T-cell (primary cell): ENCODE measurements at regions not wholly inside any gene's neighbourhood (a gene's known extent, or its start where the extent isn't known, plus 50 kb on each side); places are given as distances from the start of the nearest gene placed in this dataset.
"Not testable (repeated sequence)": the region's sequence is repeated elsewhere in the genome, so short reads cannot be mapped to it uniquely, and the experiment has no call there.

Experiments used
- ATAC-seq, 4 experiments: fragments of 200-7000 bp in 3 of 4; fragments of 150-1000 bp in 1 of 4; cut with Tn5 transposase; replicated peaks in 1 of 4; 1 replicate in 3 of 4; 2 replicates in 1 of 4; pipeline ENCODE4 v1.10.0; 2021; ENCODE audit warnings: moderate library complexity in 3 of 4, mild to moderate bottlenecking in 2 of 4, moderate number of reproducible peaks in 1 of 4
- CTCF ChIA-PET, 2 donors: fragments of 300-600 bp; sonication (Branson Sonifier 250); formaldehyde crosslinking; loops; one replicate each; lab custom pipeline; 2022; ENCODE audit warnings: antibody characterized with exemption in 2 of 2; lab: Charles Lee
- POLR2A ChIA-PET, 2 donors: fragments of 300-600 bp; sonication (Branson Sonifier 250); formaldehyde crosslinking; loops; one replicate each; lab custom pipeline; 2022; ENCODE audit warnings: antibody characterized with exemption in 2 of 2; lab: Charles Lee
- DNase-seq, 35 experiments: peaks; one replicate each; pipeline versions ENCODE4 v3.0.0 to v3.0.0-alpha.2; 2013 to 2023
- H3K27ac ChIP-seq: one replicate; pipeline ENCODE4 v1.5.1; 2013; ENCODE audit warnings: low read length
- H3K27me3 ChIP-seq, 2 experiments: replicated peaks in 1 of 2; 1 replicate in 1 of 2; 2 replicates in 1 of 2; pipeline versions ENCODE4 v1.6.1 to v1.7.0; 2013; ENCODE audit warnings: low read length in 1 of 2, mixed read lengths in 1 of 2; ENCODE audit not compliant: control insufficient read depth in 2 of 2, insufficient read depth in 2 of 2; ENCODE audit errors: extremely low read depth in 1 of 2
- H3K36me3 ChIP-seq, 2 donors: 1 replicate in 1 of 2; 2 replicates in 1 of 2; pipeline versions ENCODE4 v1.6.1 to v1.7.0; 2013; ENCODE audit warnings: low read length in 1 of 2; ENCODE audit not compliant: control insufficient read depth in 2 of 2, insufficient read depth in 1 of 2; ENCODE audit errors: extremely low read depth in 1 of 2
- H3K4me1 ChIP-seq, 2 experiments: 1 replicate in 1 of 2; 2 replicates in 1 of 2; pipeline versions ENCODE4 v1.6.1 to v1.7.0; 2013; ENCODE audit warnings: low read length in 2 of 2, mixed read lengths in 1 of 2; ENCODE audit not compliant: insufficient read depth in 2 of 2, control insufficient read depth in 1 of 2; ENCODE audit errors: extremely low read depth in 1 of 2
- H3K4me3 ChIP-seq, 2 donors: 1 replicate in 1 of 2; 2 replicates in 1 of 2; pipeline versions ENCODE4 v1.5.1 to v1.7.0; 2013; ENCODE audit warnings: mild to moderate bottlenecking in 2 of 2, low read length in 1 of 2, moderate library complexity in 1 of 2; ENCODE audit not compliant: control insufficient read depth in 1 of 2; ENCODE audit errors: extremely low read depth in 1 of 2
- H3K9me3 ChIP-seq: 2 replicates; pipeline ENCODE4 v1.7.0; 2013
- H3K27ac Mint-ChIP-seq, 2 donors: one replicate each; pipeline ENCODE4 v1.8.0; 2020 to 2021; ENCODE audit warnings: mild to moderate bottlenecking in 2 of 2, mixed read lengths in 2 of 2
- H3K27me3 Mint-ChIP-seq, 2 donors: one replicate each; pipeline ENCODE4 v1.8.0; 2021 to 2022; ENCODE audit warnings: mixed read lengths in 2 of 2
- H3K36me3 Mint-ChIP-seq: one replicate; pipeline ENCODE4 v1.8.0; 2021; ENCODE audit warnings: mixed read lengths
- H3K4me1 Mint-ChIP-seq, 3 donors: one replicate each; pipeline ENCODE4 v1.8.0; 2020 to 2022; ENCODE audit warnings: mixed read lengths in 3 of 3, mild to moderate bottlenecking in 1 of 3
- H3K4me3 Mint-ChIP-seq, 3 donors: one replicate each; pipeline ENCODE4 v1.8.0; 2020 to 2022; ENCODE audit warnings: mild to moderate bottlenecking in 3 of 3, mixed read lengths in 3 of 3, moderate library complexity in 3 of 3
- H3K9me3 Mint-ChIP-seq, 3 donors: one replicate each; pipeline ENCODE4 v1.8.0; 2020 to 2022; ENCODE audit warnings: mixed read lengths in 3 of 3
- WGBS: methylation state at CpG from one replicate; pipeline ENCODE4 v1.1.5; 2013; ENCODE audit warnings: missing lambda C conversion rate; ENCODE audit not compliant: insufficient coverage; 5-methylcytosine and 5-hydroxymethylcytosine counted together

DNA sequence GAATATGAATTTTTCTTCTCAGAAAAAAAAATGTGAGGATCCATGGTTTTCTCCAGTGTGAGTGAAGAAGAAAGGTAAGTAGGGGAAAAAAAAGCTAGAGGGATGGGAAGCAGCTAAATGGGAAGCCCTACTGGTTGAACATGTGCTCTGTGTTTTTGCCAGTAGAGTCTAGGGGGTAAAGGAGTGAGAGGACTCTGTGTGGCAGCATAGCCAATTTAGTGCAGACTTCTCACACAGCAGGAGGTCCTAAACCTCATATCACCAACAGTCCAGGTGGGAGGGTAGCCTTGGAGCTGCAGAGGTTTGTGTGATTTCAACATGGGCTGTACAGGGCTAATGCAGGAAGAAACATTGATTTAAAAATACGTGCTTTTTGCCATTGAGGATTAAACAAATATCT lies 334.5 kb upstream of the SPHKAP start:
- H3K36me3 Mint-ChIP-seq = no peaks in the 10 kb centered on the region
- ATAC-seq = no peak
- no CpG with 5 or more reads among the region's 1 CpG for WGBS

DNA sequence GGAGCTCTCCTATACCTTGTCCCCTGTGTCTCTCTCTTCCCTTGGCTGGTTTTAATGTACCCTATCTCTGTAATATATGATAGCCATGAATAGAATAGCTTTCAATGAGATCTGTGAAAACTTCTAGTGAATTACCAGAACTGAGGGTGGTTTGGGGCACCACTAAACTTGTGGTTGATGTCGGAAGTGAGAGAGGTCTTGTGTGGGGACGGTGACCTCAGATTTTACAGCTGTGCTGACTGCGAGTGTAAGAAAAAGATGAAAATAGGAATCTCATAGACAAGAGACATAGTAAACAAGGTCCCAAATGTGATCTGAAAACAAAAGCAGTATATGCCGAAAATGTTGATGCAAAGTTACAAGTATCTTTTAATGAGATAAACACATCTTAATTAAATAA lies 332.0 kb upstream of the SPHKAP start:
- peaks cover 4 to 18% (median 11%) of the 10 kb centered on the region in 3 donors for H3K9me3 Mint-ChIP-seq
- H3K4me3 Mint-ChIP-seq, H3K4me1 ChIP-seq, H3K36me3 Mint-ChIP-seq, H3K27me3 ChIP-seq, H3K4me1 Mint-ChIP-seq, H3K27ac Mint-ChIP-seq, H3K27ac ChIP-seq, DNase-seq, CTCF ChIA-PET, H3K4me3 ChIP-seq, H3K36me3 ChIP-seq, POLR2A ChIA-PET, ATAC-seq, H3K9me3 ChIP-seq, H3K27me3 Mint-ChIP-seq: not testable (repeated sequence)
- no CpG with 5 or more reads among the region's 4 CpGs for WGBS

More for the DNA sequence above, 334.5 kb upstream of the SPHKAP start:
- no peaks in the 10 kb centered on the region for H3K27me3 ChIP-seq
- no peak overlapping the region for H3K27ac ChIP-seq
- no peak for DNase-seq
- Mint-ChIP-seq H3K9me3 (peaks cover 4 to 26% (median 16%) of the 10 kb centered on the region in 3 donors), H3K4me3 (no peak overlapping the region), H3K27me3 (no peaks in the 10 kb centered on the region), H3K4me1 (no peaks in the 10 kb centered on the region), H3K27ac (no peak overlapping the region)
- no peaks in the 10 kb centered on the region for H3K36me3 ChIP-seq
- no peaks in the 10 kb centered on the region for H3K4me1 ChIP-seq
- H3K9me3 ChIP-seq = no peaks in the 10 kb centered on the region
- H3K4me3 ChIP-seq = no peak overlapping the region
- CTCF ChIA-PET = no interaction called here
- POLR2A ChIA-PET = no interaction called here

DNA sequence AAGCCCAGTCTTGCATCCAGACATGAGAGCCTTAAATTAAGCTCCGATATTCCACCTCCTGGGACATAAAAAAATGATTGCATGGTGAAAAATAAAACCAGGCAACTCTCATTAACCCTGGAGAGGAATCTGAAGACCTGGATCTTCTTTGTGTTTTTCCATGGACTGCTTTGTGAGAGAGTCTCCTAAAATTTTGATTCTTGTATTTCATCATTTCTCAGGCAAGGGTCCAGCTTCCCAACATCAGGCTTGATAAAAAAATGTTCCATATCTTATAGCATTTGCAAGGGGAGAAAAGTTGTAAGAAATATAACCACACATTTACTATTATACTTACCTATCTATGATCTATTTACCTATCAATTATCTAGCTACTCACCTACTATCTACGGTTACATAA lies 327.5 kb upstream of the SPHKAP start:
- peaks cover 8 to 22% (median 13%) of the 10 kb centered on the region in 3 donors for H3K9me3 Mint-ChIP-seq
- no peaks in the 10 kb centered on the region for H3K4me1 ChIP-seq
- no peaks in the 10 kb centered on the region for H3K9me3 ChIP-seq
- no peak overlapping the region for H3K27ac Mint-ChIP-seq
- H3K36me3 Mint-ChIP-seq = no peaks in the 10 kb centered on the region
- CTCF ChIA-PET = no interaction called here
- H3K36me3 ChIP-seq = no peaks in the 10 kb centered on the region
- no peak for DNase-seq
- no peak for ATAC-seq
- WGBS = no CpG with 5 or more reads among the region's 2 CpGs
- no peaks in the 10 kb centered on the region for H3K27me3 ChIP-seq
- no peaks in the 10 kb centered on the region for H3K27me3 Mint-ChIP-seq
- H3K27ac ChIP-seq = no peak overlapping the region
- H3K4me3 Mint-ChIP-seq = no peak overlapping the region
- POLR2A ChIA-PET = no interaction called here
- H3K4me3 ChIP-seq = no peak overlapping the region
- H3K4me1 Mint-ChIP-seq = no peaks in the 10 kb centered on the region

DNA sequence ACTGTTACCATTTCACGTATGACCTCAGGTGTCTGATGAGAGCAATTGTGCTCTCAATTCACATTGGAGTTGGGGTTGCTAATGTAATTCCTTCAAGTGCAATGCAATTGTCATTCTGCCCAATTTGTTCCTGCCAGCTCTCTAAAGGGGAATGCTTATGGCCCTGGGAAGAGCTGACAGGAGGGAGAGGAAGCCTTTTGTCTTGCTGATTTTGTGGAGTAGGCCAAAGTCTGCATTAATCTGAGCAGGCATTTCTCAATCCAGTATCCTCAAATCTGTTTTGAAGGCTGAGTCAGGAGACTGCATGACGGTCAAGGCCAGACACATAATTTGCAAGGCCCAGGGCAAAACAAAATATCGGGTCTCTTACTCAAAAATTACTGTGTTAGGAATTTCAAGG lies 326.4 kb upstream of the SPHKAP start:
- Mint-ChIP-seq H3K4me3 (no peak overlapping the region), H3K4me1 (no peaks in the 10 kb centered on the region), H3K27me3 (no peaks in the 10 kb centered on the region), H3K27ac (no peak overlapping the region), H3K36me3 (no peaks in the 10 kb centered on the region), H3K9me3 (peaks cover 8 to 22% (median 13%) of the 10 kb centered on the region in 3 donors)
- Histone ChIP-seq H3K27ac (no peak overlapping the region), H3K27me3 (no peaks in the 10 kb centered on the region), H3K9me3 (no peaks in the 10 kb centered on the region), H3K4me3 (no peak overlapping the region), H3K36me3 (no peaks in the 10 kb centered on the region), H3K4me1 (no peaks in the 10 kb centered on the region)
- POLR2A ChIA-PET = no interaction called here
- ATAC-seq (no peak), DNase-seq (no peak)
- CTCF ChIA-PET = no interaction called here
- 86% methylated on average over 1 of the region's 3 CpGs for WGBS

DNA sequence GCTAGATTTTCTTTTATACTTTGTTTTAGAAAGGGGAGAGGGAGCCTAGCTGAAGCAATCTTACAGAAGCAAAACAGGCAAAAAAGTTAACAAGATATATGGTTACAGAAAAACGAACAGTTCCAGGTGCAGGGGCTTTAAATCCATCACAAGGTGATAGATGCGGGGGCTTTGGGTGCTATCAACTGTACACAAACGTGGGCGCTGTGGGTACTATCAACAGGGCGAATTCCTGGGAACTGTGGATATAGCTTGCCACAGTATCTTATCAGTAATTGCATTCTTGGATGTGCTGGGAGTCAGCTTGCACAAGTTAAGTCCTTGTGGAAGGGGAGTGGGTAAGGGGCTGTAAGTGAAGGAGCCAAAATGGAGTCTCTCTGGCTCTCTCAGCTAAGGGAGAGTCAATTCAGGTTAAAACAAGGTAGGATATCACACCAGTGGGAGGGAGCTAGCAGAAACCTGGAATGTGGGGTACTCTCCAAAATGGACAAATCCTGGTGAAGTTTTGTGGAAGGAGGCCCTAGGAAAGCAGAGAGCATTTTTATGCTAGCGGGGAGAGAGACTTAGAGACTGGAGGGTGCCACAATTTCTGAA lies 325.8 kb upstream of the SPHKAP start:
- ATAC-seq (no peak), DNase-seq (no peak)
- no peaks in the 10 kb centered on the region for H3K4me1 Mint-ChIP-seq
- H3K27ac Mint-ChIP-seq = no peak overlapping the region
- no peaks in the 10 kb centered on the region for H3K4me1 ChIP-seq
- H3K9me3 ChIP-seq = no peaks in the 10 kb centered on the region
- H3K9me3 Mint-ChIP-seq = peaks cover 9 to 21% (median 13%) of the 10 kb centered on the region in 3 donors
- ChIA-PET CTCF (no interaction called here), POLR2A (no interaction called here)
- no peak overlapping the region for H3K27ac ChIP-seq
- no peaks in the 10 kb centered on the region for H3K36me3 ChIP-seq
- 78% methylated on average over 5 of the region's 6 CpGs for WGBS
- H3K4me3 Mint-ChIP-seq = no peak overlapping the region
- no peaks in the 10 kb centered on the region for H3K27me3 ChIP-seq
- no peaks in the 10 kb centered on the region for H3K27me3 Mint-ChIP-seq
- no peak overlapping the region for H3K4me3 ChIP-seq
- H3K36me3 Mint-ChIP-seq = no peaks in the 10 kb centered on the region

DNA sequence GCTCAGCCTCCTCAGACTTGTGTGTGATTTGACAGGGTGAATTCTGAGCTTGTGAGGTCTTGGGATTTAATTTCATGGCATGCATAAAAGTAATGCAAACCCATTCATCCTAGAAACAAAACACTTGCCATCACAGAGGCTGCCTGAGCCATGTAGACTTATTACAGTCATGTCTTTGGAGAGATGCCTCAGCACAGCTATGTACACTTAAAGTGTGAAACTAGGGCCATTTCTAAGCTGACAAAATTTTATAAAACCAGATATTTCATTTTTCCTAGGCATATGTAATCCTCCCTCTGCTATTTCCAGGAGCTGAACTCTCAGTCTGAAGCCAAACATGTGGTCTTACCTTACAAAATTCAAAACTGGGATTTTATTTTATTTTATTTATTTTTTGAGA lies 322.2 kb upstream of the SPHKAP start:
- no peaks in the 10 kb centered on the region for H3K36me3 Mint-ChIP-seq
- H3K4me3 Mint-ChIP-seq = no peak overlapping the region
- ChIA-PET POLR2A (no interaction called here), CTCF (no interaction called here)
- no peaks in the 10 kb centered on the region for H3K27me3 ChIP-seq
- no peaks in the 10 kb centered on the region for H3K4me1 Mint-ChIP-seq
- peaks cover 13 to 22% (median 13%) of the 10 kb centered on the region in 3 donors for H3K9me3 Mint-ChIP-seq
- ATAC-seq (no peak), DNase-seq (no peak)
- no peaks in the 10 kb centered on the region for H3K4me1 ChIP-seq
- no peaks in the 10 kb centered on the region for H3K27me3 Mint-ChIP-seq
- no peak overlapping the region for H3K27ac ChIP-seq
- H3K27ac Mint-ChIP-seq = no peak overlapping the region
- H3K9me3 ChIP-seq = no peaks in the 10 kb centered on the region
- H3K4me3 ChIP-seq = no peak overlapping the region
- H3K36me3 ChIP-seq = no peaks in the 10 kb centered on the region

DNA sequence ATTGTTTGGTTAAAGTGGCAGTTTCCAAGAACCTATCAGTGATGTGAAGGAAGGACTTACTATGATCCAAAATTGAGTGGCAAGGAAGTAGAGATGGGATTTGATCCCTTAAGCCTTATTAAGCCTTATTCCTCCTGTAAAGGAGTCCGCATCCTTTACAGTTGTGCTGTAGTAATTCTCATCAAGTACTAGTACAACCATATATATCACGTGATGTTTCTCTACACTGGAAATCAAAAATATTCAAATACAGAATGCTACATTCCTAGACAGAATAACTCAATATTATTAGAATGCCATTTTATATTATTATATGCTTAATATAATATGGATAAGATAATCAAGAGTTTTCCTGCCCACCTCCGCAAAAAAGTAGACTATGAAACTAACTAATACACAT lies 312.4 kb upstream of the SPHKAP start:
- no peak for DNase-seq
- POLR2A ChIA-PET = no interaction called here
- no peak for ATAC-seq
- no peaks in the 10 kb centered on the region for H3K4me1 ChIP-seq
- no CpG with 5 or more reads among the region's 3 CpGs for WGBS
- no peak overlapping the region for H3K27ac ChIP-seq
- H3K27me3 ChIP-seq = no peaks in the 10 kb centered on the region
- no peak overlapping the region for H3K4me3 ChIP-seq
- H3K36me3 ChIP-seq = no peaks in the 10 kb centered on the region
- Mint-ChIP-seq H3K9me3 (peaks cover 11 to 19% (median 17%) of the 10 kb centered on the region in 3 donors), H3K4me1 (no peaks in the 10 kb centered on the region), H3K27me3 (no peaks in the 10 kb centered on the region), H3K27ac (no peak overlapping the region), H3K36me3 (no peaks in the 10 kb centered on the region), H3K4me3 (no peak overlapping the region)
- CTCF ChIA-PET = no interaction called here
- H3K9me3 ChIP-seq = peaks cover 2% of the 10 kb centered on the region
